ENCODE measurements at regions not wholly inside any gene's neighbourhood (a gene's known extent, or its start where the extent isn't known, plus 50 kb on each side); places are given as distances from the start of the nearest gene placed in this dataset.

DNA sequence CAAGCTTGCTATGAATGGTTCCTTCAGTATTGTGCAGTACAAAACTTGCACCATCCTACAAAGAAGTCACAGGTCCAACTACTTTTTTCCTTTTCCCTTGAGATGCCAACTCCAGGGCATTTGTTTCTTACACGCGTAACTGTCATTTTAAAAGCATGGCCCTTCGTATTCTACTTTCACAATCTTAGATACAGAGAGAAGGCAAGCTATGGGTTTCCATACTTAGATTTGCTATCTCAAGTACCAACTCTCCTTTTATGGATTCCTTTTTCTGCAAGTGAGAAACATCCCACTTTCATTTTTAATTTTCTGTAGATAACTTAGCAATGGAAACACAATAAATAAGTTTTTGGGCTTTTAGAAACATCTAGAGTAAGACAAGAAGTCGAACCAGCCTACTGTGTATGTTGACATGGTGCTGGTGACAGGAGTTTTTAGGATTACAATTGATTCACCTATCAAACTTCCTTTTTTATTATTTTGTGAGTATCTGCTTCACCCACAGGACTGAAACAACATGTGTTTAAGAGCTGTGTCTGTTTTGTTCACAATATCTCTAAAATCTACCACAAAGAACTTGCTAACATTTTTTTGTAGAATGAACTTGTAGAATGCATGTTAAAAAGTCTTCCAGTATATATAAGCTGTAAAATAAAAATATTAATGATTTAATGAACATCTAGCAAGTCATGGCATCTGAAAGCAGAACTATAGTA lies 124.1 kb downstream of the FAM174A start:
- no peak overlapping the region for H3K27ac ChIP-seq
- no peak overlapping the region for H3K4me3 ChIP-seq
- no peaks in the 10 kb centered on the region for H3F3A ChIP-seq (ENCODE audit: insufficient read depth)
- no peaks in the 10 kb centered on the region for H3K9me3 ChIP-seq (ENCODE audit: low read depth)
- H3K27me3 ChIP-seq (replicated peaks; ENCODE audit: insufficient read depth): no peaks in the 10 kb centered on the region
- no peaks in the 10 kb centered on the region for H3K79me2 ChIP-seq (ENCODE audit: insufficient read depth)
- TF ChIP-seq EZH2phosphoT487 (IDR thresholded peaks at IDR 0.05; ENCODE audit: insufficient read depth, low read depth) (no peak), EZH2 (IDR thresholded peaks at IDR 0.05; ENCODE audit: insufficient read depth, poor library complexity, severe bottlenecking) (no peak)
- H3K4me2 ChIP-seq (ENCODE audit: unreplicated experiment): no peak overlapping the region
- H3K36me3 ChIP-seq (ENCODE audit: low read depth): no peaks in the 10 kb centered on the region
- in situ Hi-C loops (cut with MboI): no loop called here
- no peaks in the 10 kb centered on the region for H3K4me1 ChIP-seq (ENCODE audit: insufficient read depth)
- no peak overlapping the region for H3K9ac ChIP-seq
- 71 to 82% methylated on average over 4 of the region's 4 CpGs for WGBS, 2 experiments (ENCODE audit: low coverage in 1 of 2, low lambda C conversion rate in 2 of 2, missing lambda C conversion rate in 2 of 2)
- no peaks in the 10 kb centered on the region for H4K20me1 ChIP-seq (ENCODE audit: insufficient read depth)
- no peaks in the 10 kb centered on the region for H3K9me2 ChIP-seq (ENCODE audit: insufficient read depth)
- no peak overlapping the region for H2AFZ ChIP-seq
- DNase-seq: no peak

DNA sequence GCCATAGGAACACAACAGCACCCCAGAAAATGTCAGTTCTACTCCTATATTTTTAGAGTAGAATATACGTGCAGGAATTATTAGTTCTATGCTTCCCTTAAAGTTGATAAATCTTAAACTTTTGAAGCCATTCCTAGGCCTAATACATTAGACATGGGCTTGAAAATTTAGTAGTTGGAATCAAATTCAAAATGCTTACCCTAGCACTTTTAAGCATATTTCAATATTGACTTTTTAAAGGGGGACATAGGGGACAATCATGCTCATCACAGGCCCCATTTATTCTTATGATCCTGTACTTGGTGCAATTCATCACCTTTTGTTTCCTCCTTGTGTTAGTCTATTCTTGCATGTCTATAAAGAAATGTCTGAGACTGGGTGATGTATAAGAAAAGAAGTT lies 129.0 kb downstream of the FAM174A start:
- peaks cover 20% of the 10 kb centered on the region for H3K4me1 ChIP-seq (ENCODE audit: insufficient read depth)
- no peak overlapping the region for H3K4me2 ChIP-seq (ENCODE audit: unreplicated experiment)
- WGBS, 2 experiments (ENCODE audit: low coverage in 1 of 2, low lambda C conversion rate in 2 of 2, missing lambda C conversion rate in 2 of 2): 67 to 74% methylated on average over 1 of the region's 1 CpG
- no peak overlapping the region for H3K4me3 ChIP-seq
- H3F3A ChIP-seq (ENCODE audit: insufficient read depth): peaks cover 14% of the 10 kb centered on the region; the same call in 1 of the 2 replicates
- no peaks in the 10 kb centered on the region for H3K9me3 ChIP-seq (ENCODE audit: low read depth)
- no peaks in the 10 kb centered on the region for H3K36me3 ChIP-seq (ENCODE audit: low read depth)
- no peak overlapping the region for H3K27ac ChIP-seq
- no peak for DNase-seq
- no peak overlapping the region for H3K9ac ChIP-seq
- H3K9me2 ChIP-seq (ENCODE audit: insufficient read depth): no peaks in the 10 kb centered on the region
- H3K27me3 ChIP-seq (replicated peaks; ENCODE audit: insufficient read depth): no peaks in the 10 kb centered on the region
- no peaks in the 10 kb centered on the region for H4K20me1 ChIP-seq (ENCODE audit: insufficient read depth)
- no peak overlapping the region for H2AFZ ChIP-seq
- TF ChIP-seq EZH2 (IDR thresholded peaks at IDR 0.05; ENCODE audit: insufficient read depth, poor library complexity, severe bottlenecking) (no peak), EZH2phosphoT487 (IDR thresholded peaks at IDR 0.05; ENCODE audit: insufficient read depth, low read depth) (no peak)
- in situ Hi-C loops (cut with MboI): no loop called here
- no peaks in the 10 kb centered on the region for H3K79me2 ChIP-seq (ENCODE audit: insufficient read depth)

- Histone ChIP-seq H3K9me2 (ENCODE audit: insufficient read depth) (no peaks in the 10 kb centered on the region), H3K9me3 (ENCODE audit: low read depth) (no peaks in the 10 kb centered on the region), H3K27ac (no peak overlapping the region; the same call in 1 of the 2 replicates), H3K79me2 (ENCODE audit: insufficient read depth) (no peaks in the 10 kb centered on the region), H3K36me3 (ENCODE audit: low read depth) (no peaks in the 10 kb centered on the region), H3K27me3 (replicated peaks; ENCODE audit: insufficient read depth) (no peaks in the 10 kb centered on the region), H3K4me3 (no peak overlapping the region), H3K4me1 (ENCODE audit: insufficient read depth) (peaks cover 20% of the 10 kb centered on the region), H3F3A (ENCODE audit: insufficient read depth) (peaks cover 14% of the 10 kb centered on the region; the same call in 1 of the 2 replicates), H4K20me1 (ENCODE audit: insufficient read depth) (no peaks in the 10 kb centered on the region), H3K9ac (no peak overlapping the region), H3K4me2 (ENCODE audit: unreplicated experiment) (no peak overlapping the region), H2AFZ (0 out of 2 replicates have a peak overlapping the region, but pooled peaks have one; percentile 17)
- in situ Hi-C loops (cut with MboI): no loop called here
- WGBS, 2 experiments (ENCODE audit: low coverage in 1 of 2, low lambda C conversion rate in 2 of 2, missing lambda C conversion rate in 2 of 2): 39 to 41% methylated on average over 4 of the region's 4 CpGs
- peak; percentile 64 for DNase-seq
- TF ChIP-seq EZH2phosphoT487 (IDR thresholded peaks at IDR 0.05; ENCODE audit: insufficient read depth, low read depth) (no peak), EZH2 (IDR thresholded peaks at IDR 0.05; ENCODE audit: insufficient read depth, poor library complexity, severe bottlenecking) (no peak)
Observed at GRCh38 chr5:100667161-100667630, 132.0 kb downstream of the FAM174A start.

GRCh38 chr5:100668511-100668910 lies 133.3 kb downstream of the FAM174A start:
- no peak overlapping the region for H3K27ac ChIP-seq
- H3K9ac ChIP-seq: no peak overlapping the region
- TF ChIP-seq EZH2 (IDR thresholded peaks at IDR 0.05; ENCODE audit: insufficient read depth, poor library complexity, severe bottlenecking): no peak
- TF ChIP-seq EZH2phosphoT487 (IDR thresholded peaks at IDR 0.05; ENCODE audit: insufficient read depth, low read depth): no peak
- no peaks in the 10 kb centered on the region for H3K36me3 ChIP-seq (ENCODE audit: low read depth)
- peaks cover 14% of the 10 kb centered on the region; the same call in 1 of the 2 replicates for H3F3A ChIP-seq (ENCODE audit: insufficient read depth)
- no peak overlapping the region for H2AFZ ChIP-seq
- peaks cover 20% of the 10 kb centered on the region for H3K4me1 ChIP-seq (ENCODE audit: insufficient read depth)
- H3K9me3 ChIP-seq (ENCODE audit: low read depth): no peaks in the 10 kb centered on the region
- H3K9me2 ChIP-seq (ENCODE audit: insufficient read depth): no peaks in the 10 kb centered on the region
- H3K4me2 ChIP-seq (ENCODE audit: unreplicated experiment): no peak overlapping the region
- H3K27me3 ChIP-seq (replicated peaks; ENCODE audit: insufficient read depth): no peaks in the 10 kb centered on the region
- 66% methylated on average over 3 of the region's 3 CpGs for WGBS, 2 experiments (ENCODE audit: low coverage in 1 of 2, low lambda C conversion rate in 2 of 2, missing lambda C conversion rate in 2 of 2)
- H4K20me1 ChIP-seq (ENCODE audit: insufficient read depth): no peaks in the 10 kb centered on the region
- in situ Hi-C loops (cut with MboI): no loop called here
- no peak overlapping the region for H3K4me3 ChIP-seq
- H3K79me2 ChIP-seq (ENCODE audit: insufficient read depth): no peaks in the 10 kb centered on the region
- peak; percentile 30 for DNase-seq

Measured in GM23248 (cell line).